Endothelial cell of umbilical vein (primary cell): ENCODE measurements at regions not wholly inside any gene's neighbourhood (a gene's known extent, or its start where the extent isn't known, plus 50 kb on each side); places are given as distances from the start of the nearest gene placed in this dataset.

Experiments used
- BruUV-seq: library from RNA; stranded (reverse); fragments of 400-500 nt; replicated peaks from 2 replicates; lab custom pipeline; 2021; lab: Mats Ljungman, UMichigan
- CTCF ChIA-PET: fragments of 300-600, 350-600 bp; sonication (Branson Sonifier 250); formaldehyde crosslinking; loops from one replicate; lab custom pipeline; 2021; ENCODE audit warnings: antibody characterized with exemption, inconsistent platforms; lab: Charles Lee
- POLR2A ChIA-PET: fragments of 300-600, 350-600 bp; sonication (Branson Sonifier 250); formaldehyde crosslinking; loops from one replicate; lab custom pipeline; 2021; ENCODE audit warnings: antibody characterized with exemption, inconsistent platforms; lab: Charles Lee
- DNase-seq: peaks from one replicate; pipeline ENCODE4 v3.0.0-alpha.2; 2011; ENCODE audit warnings: low read depth, low spot score
- FAIRE-seq: peaks from 2 replicates; lab custom pipeline; 2011; peaks lifted over from hg19 to GRCh38; lab: Jason Lieb, UNC
- H2AFZ ChIP-seq: 2 replicates; pipeline ENCODE4 v1.6.0; 2012; ENCODE audit warnings: low read depth, low read length, control low read depth, inconsistent platforms
- H3K27ac ChIP-seq: 2 replicates; pipeline ENCODE4 v1.5.1; 2011; ENCODE audit warnings: low read depth, mild to moderate bottlenecking, control low read depth, low read length, moderate library complexity; ENCODE audit not compliant: insufficient read depth
- H3K27me3 ChIP-seq, 2 experiments: 2 replicates each; pipeline versions ENCODE4 v1.6.0 to v1.6.1; 2011; ENCODE audit warnings: low read length in 2 of 2, mixed read lengths in 1 of 2; ENCODE audit not compliant: control insufficient read depth in 2 of 2, insufficient read depth in 2 of 2
- H3K36me3 ChIP-seq, 2 experiments: 2 replicates in 1 of 2; 3 replicates in 1 of 2; pipeline ENCODE4 v1.5.1; 2011; ENCODE audit warnings: low read length in 2 of 2, mild to moderate bottlenecking in 1 of 2, moderate library complexity in 1 of 2; ENCODE audit not compliant: control insufficient read depth in 2 of 2, insufficient read depth in 2 of 2; ENCODE audit errors: extremely low read depth in 1 of 2
- H3K4me1 ChIP-seq: 3 replicates; pipeline ENCODE4 v1.5.1; 2011; ENCODE audit warnings: mild to moderate bottlenecking, low read length; ENCODE audit not compliant: control insufficient read depth, insufficient read depth; ENCODE audit errors: extremely low read depth
- H3K4me2 ChIP-seq: 2 replicates; pipeline ENCODE4 v1.6.1; 2011; ENCODE audit warnings: low read length, control low read depth, mixed read lengths; ENCODE audit not compliant: insufficient read depth
- H3K4me3 ChIP-seq, 3 experiments: fragments of 200-600 bp in 1 of 3; sonication (generic), shearing (Covaris generic) in 1 of 3; replicated peaks in 1 of 3; 2 replicates each; pipeline ENCODE4 v1.5.1; 2011 to 2016; ENCODE audit warnings: control low read depth in 3 of 3, low read length in 3 of 3, mild to moderate bottlenecking in 2 of 3, inconsistent platforms in 1 of 3, low read depth in 1 of 3, moderate library complexity in 1 of 3; ENCODE audit not compliant: insufficient read depth in 1 of 3
- H3K79me2 ChIP-seq: 2 replicates; pipeline ENCODE4 v1.6.0; 2012; ENCODE audit warnings: low read length, inconsistent platforms; ENCODE audit not compliant: control insufficient read depth, insufficient read depth
- H3K9ac ChIP-seq: replicated peaks from 2 replicates; pipeline ENCODE3; 2011; ENCODE audit warnings: low read length, control low read depth; ENCODE audit not compliant: insufficient read depth; ENCODE audit errors: extremely low read depth
- H3K9me1 ChIP-seq: replicated peaks from 3 replicates; pipeline ENCODE4 v1.6.0; 2011; ENCODE audit warnings: mild to moderate bottlenecking, low read length; ENCODE audit not compliant: control insufficient read depth, insufficient read depth; ENCODE audit errors: extremely low read depth
- H3K9me3 ChIP-seq: replicated peaks from 2 replicates; pipeline ENCODE4 v1.5.1; 2012; ENCODE audit warnings: low read length, inconsistent platforms; ENCODE audit not compliant: control insufficient read depth, insufficient read depth
- H4K20me1 ChIP-seq: replicated peaks from 2 replicates; pipeline ENCODE3; 2011; ENCODE audit warnings: mild to moderate bottlenecking, low read length; ENCODE audit not compliant: control insufficient read depth, insufficient read depth; ENCODE audit errors: extremely low read depth
- EZH2 ChIP-seq: IDR thresholded peaks from 2 replicates; pipeline ENCODE4 v1.6.1; 2012; ENCODE audit warnings: borderline replicate concordance, low read depth, mild to moderate bottlenecking, moderate library complexity, low read length, inconsistent platforms; ENCODE audit not compliant: severe bottlenecking
- FOS ChIP-seq: IDR thresholded peaks from 2 replicates; pipeline ENCODE4 v1.6.1; 2011; ENCODE audit warnings: mild to moderate bottlenecking, low read length, moderate library complexity, borderline replicate concordance; ENCODE audit not compliant: insufficient read depth
- MAX ChIP-seq: IDR thresholded peaks from 2 replicates; pipeline ENCODE4 v1.6.1; 2011; ENCODE audit not compliant: insufficient read depth, insufficient read length
- MYC ChIP-seq: IDR thresholded peaks from one replicate; pipeline ENCODE4 v1.6.1; 2011; ENCODE audit warnings: mild to moderate bottlenecking, low read depth, low read length
- dilution Hi-C: fragments of 300-500 bp; cut with MboI; formaldehyde crosslinking; loops from one replicate; pipeline ENCODE4 v1.15.0; 2019; ENCODE audit warnings: low sequenced_read_pairs; ENCODE audit not compliant: extremely low pct_ligation_motif_present
- intact Hi-C: fragments of 100-400 bp; cut with micrococcal nuclease; formaldehyde crosslinking; loops from one replicate; pipeline ENCODE4 v1.10.0; 2022

GRCh38 chr6:108766886-108767285 lies 81.3 kb upstream of the ARMC2 start:
- Histone ChIP-seq H3K27me3 (no peaks in the 10 kb centered on the region), H3K4me2 (no peak overlapping the region), H3K9me1 (no peaks in the 10 kb centered on the region), H3K9ac (no peak overlapping the region), H3K36me3 (no peaks in the 10 kb centered on the region), H2AFZ (no peak overlapping the region), H3K9me3 (no peaks in the 10 kb centered on the region), H3K4me3 (no peak overlapping the region), H4K20me1 (no peaks in the 10 kb centered on the region), H3K79me2 (no peaks in the 10 kb centered on the region), H3K4me1 (no peaks in the 10 kb centered on the region), H3K27ac (no peak overlapping the region)
- DNase-seq (no peak), FAIRE-seq (no peak)
- TF ChIP-seq FOS = no peak
- dilution Hi-C loops = no loop called here
- ChIA-PET POLR2A (no interaction called here), CTCF (no interaction called here)
- no TSS peak for BruUV-seq
- intact Hi-C loops = no loop called here

DNA sequence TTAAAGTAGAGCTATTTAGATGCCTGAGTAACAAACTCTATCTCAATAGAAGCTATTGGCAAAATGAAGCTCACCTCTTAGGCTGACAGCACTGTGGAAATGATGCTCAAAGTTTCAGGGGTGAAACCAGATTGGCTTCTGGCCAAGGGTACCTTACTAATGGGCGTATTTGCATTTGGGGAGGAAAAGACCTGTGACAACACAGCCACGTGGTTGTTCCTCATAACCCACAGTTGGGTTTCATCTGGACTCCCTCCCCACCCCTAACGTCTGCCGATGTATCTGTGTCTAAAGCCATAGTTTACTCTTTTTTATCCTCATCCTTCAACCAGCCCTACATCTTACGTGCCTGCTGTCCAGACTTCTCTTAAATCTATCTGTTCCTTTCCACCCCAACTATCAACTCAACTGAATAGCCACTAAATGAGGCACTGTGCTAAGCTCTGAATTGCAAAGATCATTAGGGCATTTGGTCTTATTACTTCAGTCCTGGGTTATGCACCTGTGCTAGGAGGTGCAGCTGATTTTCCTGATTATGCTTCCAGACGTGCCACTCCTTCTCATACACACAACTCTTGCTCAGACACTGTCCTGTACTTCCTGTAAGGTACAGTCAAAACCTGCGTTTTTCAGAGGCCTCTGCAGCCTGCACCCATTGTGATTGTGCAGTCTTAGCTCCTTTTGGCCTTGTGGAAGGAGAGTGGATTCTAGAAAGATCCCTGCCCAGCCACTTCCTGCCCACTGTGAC lies 80.6 kb upstream of the ARMC2 start:
- dilution Hi-C loops = no loop called here
- Histone ChIP-seq H4K20me1 (no peaks in the 10 kb centered on the region), H3K9me3 (no peaks in the 10 kb centered on the region), H3K27ac (no peak overlapping the region), H3K79me2 (no peaks in the 10 kb centered on the region), H3K4me1 (no peaks in the 10 kb centered on the region), H3K9ac (no peak overlapping the region), H3K36me3 (no peaks in the 10 kb centered on the region), H3K4me3 (no peak overlapping the region), H2AFZ (no peak overlapping the region), H3K9me1 (no peaks in the 10 kb centered on the region), H3K4me2 (no peak overlapping the region), H3K27me3 (no peaks in the 10 kb centered on the region)
- CTCF ChIA-PET = interaction anchor here (1.0 to 2.5 kb wide), 2 partner anchors 13 to 16 kb away, joined by 3 to 9 read pairs; no protein-coding TSS in a partner anchor
- no peak for TF ChIP-seq FOS
- no peak for TF ChIP-seq MYC
- TF ChIP-seq EZH2 = no peak
- TF ChIP-seq MAX = no peak
- FAIRE-seq = no peak
- POLR2A ChIA-PET = no interaction called here
- intact Hi-C loops = no loop called here
- DNase-seq = no peak
- BruUV-seq = no TSS peak
